ENCODE measurements at regions not wholly inside any gene's neighbourhood (a gene's known extent, or its start where the extent isn't known, plus 50 kb on each side); places are given as distances from the start of the nearest gene placed in this dataset.
A peak's percentile ranks its signal among the peaks of the same experiment; 100 is the strongest.

GRCh38 chr18:30763902-30764350 is 278.6 kb downstream of the DSC3 start:
- no peak for TF ChIP-seq REST (IDR thresholded peaks at IDR 0.05; ENCODE audit: insufficient replicate concordance, low read depth)
- no peak for TF ChIP-seq SPI1 (IDR thresholded peaks at IDR 0.05; ENCODE audit: borderline replicate concordance, low read depth)
- no peak for TF ChIP-seq GABPA (IDR thresholded peaks at IDR 0.05; ENCODE audit: low read depth)
- no peak for TF ChIP-seq POLR2AphosphoS5 (IDR thresholded peaks at IDR 0.05; ENCODE audit: low read depth)
- no peak for TF ChIP-seq CTCF (IDR thresholded peaks at IDR 0.05; ENCODE audit: insufficient read depth, low read length)
- no peak for DNase-seq (ENCODE audit: low read depth in 1 of 2, low spot score in 1 of 2)
- H3K27ac ChIP-seq (replicated peaks): no peak overlapping the region
- H3K4me3 ChIP-seq (replicated peaks; ENCODE audit: insufficient read depth, low read length): no peak overlapping the region
- H3K27me3 ChIP-seq (ENCODE audit: insufficient read depth, poor library complexity, severe bottlenecking): no peaks in the 10 kb centered on the region

- Histone ChIP-seq H3K27ac (replicated peaks) (no peak overlapping the region), H3K4me3 (replicated peaks; ENCODE audit: insufficient read depth, low read length) (no peak overlapping the region), H3K27me3 (ENCODE audit: insufficient read depth, poor library complexity, severe bottlenecking) (no peaks in the 10 kb centered on the region)
- no peak for DNase-seq (ENCODE audit: low read depth in 1 of 2, low spot score in 1 of 2)
- no peak for TF ChIP-seq SPI1 (IDR thresholded peaks at IDR 0.05; ENCODE audit: borderline replicate concordance, low read depth)
- peak; percentile 84 for TF ChIP-seq REST (IDR thresholded peaks at IDR 0.05; ENCODE audit: insufficient replicate concordance, low read depth)
- no peak for TF ChIP-seq GABPA (IDR thresholded peaks at IDR 0.05; ENCODE audit: low read depth)
- TF ChIP-seq POLR2AphosphoS5 (IDR thresholded peaks at IDR 0.05; ENCODE audit: low read depth): no peak
- no peak for TF ChIP-seq CTCF (IDR thresholded peaks at IDR 0.05; ENCODE audit: insufficient read depth, low read length)
Observed at GRCh38 chr18:30754846-30755245, 287.7 kb downstream of the DSC3 start.

- Histone ChIP-seq H3K27ac (replicated peaks) (no peak overlapping the region), H3K4me3 (replicated peaks; ENCODE audit: insufficient read depth, low read length) (no peak overlapping the region), H3K27me3 (ENCODE audit: insufficient read depth, poor library complexity, severe bottlenecking) (no peaks in the 10 kb centered on the region)
- peak in 1 of 2 experiments; percentile 62 for DNase-seq (ENCODE audit: low read depth in 1 of 2, low spot score in 1 of 2)
- TF ChIP-seq CTCF (IDR thresholded peaks at IDR 0.05; ENCODE audit: insufficient read depth, low read length): no peak
- no peak for TF ChIP-seq REST (IDR thresholded peaks at IDR 0.05; ENCODE audit: insufficient replicate concordance, low read depth)
- peak; percentile 67; the same call in 1 of the 2 replicates for TF ChIP-seq SPI1 (IDR thresholded peaks at IDR 0.05; ENCODE audit: borderline replicate concordance, low read depth)
Observed at GRCh38 chr18:30748541-30748940, 294.0 kb downstream of the DSC3 start.
